A549 (cell line): ENCODE measurements at regions not wholly inside any gene's neighbourhood (a gene's known extent, or its start where the extent isn't known, plus 50 kb on each side); places are given as distances from the start of the nearest gene placed in this dataset.

Experiments used
- ATAC-seq, 2 experiments: fragments of 200-7000 bp in 1 of 2; fragments of >200 bp in 1 of 2; cut with Nextera tagmentation in 1 of 2; cut with Tn5 transposase in 1 of 2; 3 replicates each; pipeline versions ENCODE4 v1.8.0 to v1.9.1; 2018 to 2020; ENCODE audit warnings: mild to moderate bottlenecking in 1 of 2, moderate library complexity in 1 of 2
- CTCF ChIA-PET: fragments of 300-600 bp; sonication (Branson Sonifier 250); formaldehyde crosslinking; extraction: SDS; loops from one replicate; lab custom pipeline; 2021; ENCODE audit warnings: antibody characterized with exemption, inconsistent platforms; lab: Yijun Ruan, JAX
- POLR2A ChIA-PET: fragments of 350-600 bp; formaldehyde crosslinking; extraction: SDS; loops from one replicate; lab custom pipeline; 2021; ENCODE audit warnings: antibody characterized with exemption, inconsistent platforms; lab: Yijun Ruan, JAX
- DNase-seq, 2 experiments: peaks; one replicate each; pipeline versions ENCODE4 v3.0.0 to v3.0.0-alpha.2; 2011 to 2016; ENCODE audit warnings: low read depth in 1 of 2, low spot score in 1 of 2
- FAIRE-seq: peaks from 2 replicates; lab custom pipeline; 2011; peaks lifted over from hg19 to GRCh38; lab: Jason Lieb, UNC
- H3K27ac ChIP-seq, 2 experiments: fragments of >200 bp; sonication (Bioruptor Twin); formaldehyde crosslinking; 3 replicates each; pipeline ENCODE4 v1.5.1; 2016 to 2017
- H3K4me1 ChIP-seq: fragments of >200 bp; sonication (Bioruptor Twin); formaldehyde crosslinking; 3 replicates; pipeline ENCODE4 v1.6.1; 2016
- H3K4me2 ChIP-seq: fragments of >200 bp; sonication (Bioruptor Twin); formaldehyde crosslinking; 3 replicates; pipeline ENCODE4 v1.6.1; 2016
- H3K4me3 ChIP-seq: fragments of >200 bp; sonication (Bioruptor Twin); formaldehyde crosslinking; 3 replicates; pipeline ENCODE4 v1.5.1; 2016
- H3K9me3 ChIP-seq: fragments of >200 bp; sonication (Bioruptor Twin); formaldehyde crosslinking; 3 replicates; pipeline ENCODE4 v1.6.1; 2016
- CTCF ChIP-seq: fragments of >200 bp; sonication (Bioruptor Twin); formaldehyde crosslinking; IDR thresholded peaks from 3 replicates; pipeline ENCODE4 v1.5.1; 2016
- FOSB ChIP-seq: fragments of 250-450 bp; sonication (Bioruptor Pico); IDR thresholded peaks from 2 replicates; pipeline ENCODE4 v1.5.0; 2020; ENCODE audit warnings: mild to moderate bottlenecking, moderate library complexity
- FOSL2 ChIP-seq, 2 experiments: fragments of 450-650 bp in 1 of 2; fragments of >200 bp in 1 of 2; sonication (Bioruptor Twin) in 1 of 2; formaldehyde crosslinking; IDR thresholded peaks; 2 replicates each; pipeline versions ENCODE4 v1.5.0 to v1.6.1; 2016 to 2020; ENCODE audit warnings: mild to moderate bottlenecking in 1 of 2, moderate library complexity in 1 of 2
- HDAC2 ChIP-seq: fragments of 200-600 bp; sonication (generic); IDR thresholded peaks from 2 replicates; pipeline ENCODE4 v1.6.1; 2016
- HES2 ChIP-seq: fragments of >200 bp; sonication (Bioruptor Twin); formaldehyde crosslinking; IDR thresholded peaks from 2 replicates; pipeline ENCODE4 v1.6.1; 2016
- HEYL ChIP-seq: fragments of 250-450 bp; sonication (Bioruptor Pico); IDR thresholded peaks from 2 replicates; pipeline ENCODE4 v1.8.0; 2021; ENCODE audit warnings: mild to moderate bottlenecking, moderate library complexity
- HMGXB4 ChIP-seq: fragments of 250-450 bp; sonication (Bioruptor Pico); IDR thresholded peaks from 2 replicates; pipeline ENCODE4 v1.5.0; 2021; ENCODE audit warnings: mild to moderate bottlenecking, moderate library complexity, borderline replicate concordance
- KDM1A ChIP-seq: fragments of 200-600 bp; sonication (generic); IDR thresholded peaks from 2 replicates; pipeline ENCODE4 v1.6.1; 2016; ENCODE audit warnings: low read depth, mild to moderate bottlenecking
- MAX ChIP-seq: IDR thresholded peaks from 2 replicates; pipeline ENCODE4 v1.6.1; 2012
- MYC ChIP-seq: IDR thresholded peaks from 2 replicates; pipeline ENCODE4 v1.6.1; 2012; ENCODE audit warnings: mild to moderate bottlenecking, inconsistent platforms, low read length, improper control_type of control experiment, borderline replicate concordance
- NPAS2 ChIP-seq: fragments of 250-450 bp; sonication (Bioruptor Pico); IDR thresholded peaks from 2 replicates; pipeline ENCODE4 v1.8.0; 2022; ENCODE audit warnings: mild to moderate bottlenecking, moderate library complexity, borderline replicate concordance
- RCOR1 ChIP-seq: fragments of 150-350 bp; IDR thresholded peaks from 2 replicates; pipeline ENCODE4 v1.6.1; 2014; ENCODE audit warnings: antibody characterized with exemption, low read length, low read depth
- REST ChIP-seq: fragments of 200-600 bp; sonication (generic); IDR thresholded peaks from 2 replicates; pipeline ENCODE4 v1.6.1; 2016; ENCODE audit warnings: antibody characterized with exemption, mild to moderate bottlenecking, moderate library complexity
- RFX5 ChIP-seq: fragments of 450-650 bp; IDR thresholded peaks from 2 replicates; pipeline ENCODE4 v1.7.1; 2014; ENCODE audit warnings: antibody characterized with exemption, mild to moderate bottlenecking, moderate library complexity
- RNF2 ChIP-seq: fragments of 200-600 bp; sonication (generic); IDR thresholded peaks from 2 replicates; pipeline ENCODE4 v1.6.1; 2016; ENCODE audit warnings: low read depth, mild to moderate bottlenecking, antibody characterized with exemption, moderate library complexity, borderline replicate concordance
- USF2 ChIP-seq: fragments of 450-650 bp; IDR thresholded peaks from 2 replicates; pipeline ENCODE4 v1.6.1; 2014; ENCODE audit warnings: antibody characterized with exemption
- ZC3H11A ChIP-seq: fragments of 450-650 bp; IDR thresholded peaks from 2 replicates; pipeline ENCODE4 v1.6.1; 2014; ENCODE audit warnings: antibody characterized with exemption, mild to moderate bottlenecking
- ZSCAN20 ChIP-seq: fragments of 250-450 bp; sonication (Bioruptor Pico); IDR thresholded peaks from 2 replicates; pipeline ENCODE4 v1.8.0; 2022; ENCODE audit warnings: mild to moderate bottlenecking, moderate library complexity
- WGBS: methylation state at CpG from one replicate; pipeline ENCODE4 v1.1.6; 2017; ENCODE audit errors: missing lambda C conversion rate; 5-methylcytosine and 5-hydroxymethylcytosine counted together

GRCh38 chr9:126128494-126129142 lies 198.0 kb upstream of the MVB12B start:
- no peak overlapping the region for H3K4me2 ChIP-seq
- peaks cover 14% of the 10 kb centered on the region; the same call in 2 of the 3 replicates for H3K9me3 ChIP-seq
- ChIA-PET POLR2A (no interaction called here), CTCF (no interaction called here)
- WGBS, result 41% methylated on average over 14 of the region's 14 CpGs
- no peak for FAIRE-seq
- no peaks in the 10 kb centered on the region for H3K4me1 ChIP-seq
- no peak overlapping the region for H3K4me3 ChIP-seq
- DNase-seq, result no peak
- no peak for ATAC-seq
- no peak overlapping the region for H3K27ac ChIP-seq
- TF ChIP-seq RNF2, result no peak
- TF ChIP-seq NPAS2, result no peak
- TF ChIP-seq, all 56 proteins: peak for 0

- Histone ChIP-seq H3K4me3 (no peak overlapping the region), H3K27ac (no peak overlapping the region)
- TF ChIP-seq FOSL2 (IDR thresholded peaks at IDR 0.05), result no peak
- TF ChIP-seq FOSL2 (CRISPR knock-in tag; IDR thresholded peaks at IDR 0.05), result no peak
- TF ChIP-seq KDM1A, result no peak
- no peak for TF ChIP-seq ZSCAN20 (CRISPR knock-in tag)
- no peak for TF ChIP-seq HES2
- no peak for TF ChIP-seq FOSB (CRISPR knock-in tag)
- TF ChIP-seq RFX5, result no peak
- TF ChIP-seq REST, result no peak
- no peak for TF ChIP-seq HEYL
- no peak for TF ChIP-seq HDAC2
- no peak for TF ChIP-seq RCOR1
- no peak for TF ChIP-seq MAX
- no peak for TF ChIP-seq HMGXB4
- no peak for TF ChIP-seq CTCF
- TF ChIP-seq USF2, result no peak
- TF ChIP-seq ZC3H11A, result no peak
- no peak for TF ChIP-seq MYC
- TF ChIP-seq, all 56 proteins: peak for 0
- H3K4me1 ChIP-seq, result no peaks in the 10 kb centered on the region
- WGBS, result 36% methylated on average over 15 of the region's 16 CpGs
- ChIA-PET POLR2A (no interaction called here), CTCF (interaction anchor here (0.9 kb wide), 1 partner anchor 26 kb away, joined by 3 read pairs; no protein-coding TSS in a partner anchor)
- H3K9me3 ChIP-seq, result peaks cover 14% of the 10 kb centered on the region; the same call in 2 of the 3 replicates
- ATAC-seq (no peak), DNase-seq (no peak), FAIRE-seq (no peak)
- no peak overlapping the region for H3K4me2 ChIP-seq
Observed at GRCh38 chr9:126131066-126132010, 195.3 kb upstream of the MVB12B start.
